SK-N-SH (cell line): ENCODE measurements at regions not wholly inside any gene's neighbourhood (a gene's known extent, or its start where the extent isn't known, plus 50 kb on each side); places are given as distances from the start of the nearest gene placed in this dataset.

Experiments
- CTCF ChIA-PET: fragments of 300-600, 350-600 bp; formaldehyde crosslinking; extraction: SDS; loops from one replicate; lab custom pipeline; 2021; lab: Yijun Ruan, JAX
- POLR2A ChIA-PET: fragments of 350-600 bp; sonication (Branson Sonifier 250); formaldehyde crosslinking; extraction: SDS; loops from one replicate; lab custom pipeline; 2020; ENCODE audit warnings: antibody characterized with exemption, inconsistent platforms; lab: Yijun Ruan, JAX
- DNase-seq: peaks from one replicate; pipeline ENCODE4 v3.0.0; 2012
- H2AFZ ChIP-seq: fragments of 200-600 bp; sonication (generic); 2 replicates; pipeline ENCODE4 v1.8.1; 2016; ENCODE audit warnings: antibody characterized with exemption, mild to moderate bottlenecking, low read depth
- H3F3A ChIP-seq: fragments of 200-600 bp; sonication (generic); replicated peaks from 2 replicates; pipeline ENCODE3; 2016; ENCODE audit warnings: antibody characterized with exemption, mild to moderate bottlenecking; ENCODE audit not compliant: insufficient read depth
- H3K27ac ChIP-seq, 2 experiments: fragments of 200-500 bp in 1 of 2; fragments of 200-600 bp in 1 of 2; sonication (Bioruptor generic) in 1 of 2; sonication (generic), shearing (Covaris generic) in 1 of 2; 2 replicates each; pipeline versions ENCODE4 v1.5.1 to v1.6.1; 2014 to 2016; ENCODE audit warnings: low read depth in 2 of 2, inconsistent platforms in 1 of 2, low read length in 1 of 2, mild to moderate bottlenecking in 1 of 2, mixed read lengths in 1 of 2
- H3K27me3 ChIP-seq: fragments of 200-600 bp; sonication (generic), shearing (Covaris generic); 2 replicates; pipeline ENCODE4 v1.6.1; 2016; ENCODE audit warnings: mixed run types; ENCODE audit not compliant: insufficient read depth
- H3K36me3 ChIP-seq, 2 experiments: fragments of 200-500 bp in 1 of 2; fragments of 200-600 bp in 1 of 2; sonication (Bioruptor generic) in 1 of 2; sonication (generic) in 1 of 2; replicated peaks in 1 of 2; 2 replicates each; pipeline versions ENCODE3 to v1.5.1; 2014 to 2016; ENCODE audit warnings: low read length in 1 of 2, mild to moderate bottlenecking in 1 of 2; ENCODE audit not compliant: insufficient read depth in 2 of 2, control insufficient read depth in 1 of 2
- H3K4me1 ChIP-seq, 2 experiments: fragments of 200-500 bp in 1 of 2; fragments of 200-600 bp in 1 of 2; sonication (Bioruptor generic) in 1 of 2; sonication (generic), shearing (Covaris generic) in 1 of 2; 2 replicates each; pipeline versions ENCODE4 v1.5.1 to v1.6.1; 2014 to 2016; ENCODE audit warnings: low read depth in 1 of 2, low read length in 1 of 2, mixed run types in 1 of 2; ENCODE audit not compliant: insufficient read depth in 2 of 2, control insufficient read depth in 1 of 2
- H3K4me2 ChIP-seq: fragments of 200-600 bp; sonication (generic), shearing (Covaris generic); 2 replicates; pipeline ENCODE4 v1.6.1; 2017; ENCODE audit warnings: mixed run types
- H3K4me3 ChIP-seq, 2 experiments: fragments of 200-500 bp in 1 of 2; fragments of 200-600 bp in 1 of 2; sonication (Bioruptor generic) in 1 of 2; sonication (generic), shearing (Covaris generic) in 1 of 2; 2 replicates each; pipeline versions ENCODE4 v1.5.1 to v1.8.1; 2014 to 2016; ENCODE audit warnings: low read depth in 2 of 2, inconsistent platforms in 1 of 2, low read length in 1 of 2, mild to moderate bottlenecking in 1 of 2, mixed read lengths in 1 of 2, moderate library complexity in 1 of 2
- H3K79me2 ChIP-seq: fragments of 200-600 bp; sonication (generic); 2 replicates; pipeline ENCODE4 v1.8.1; 2017; ENCODE audit warnings: mild to moderate bottlenecking; ENCODE audit not compliant: insufficient read depth
- H3K9ac ChIP-seq: fragments of 200-600 bp; sonication (generic); 2 replicates; pipeline ENCODE4 v1.6.1; 2017; ENCODE audit warnings: mixed run types
- H3K9me2 ChIP-seq: fragments of 200-600 bp; sonication (generic); 2 replicates; pipeline ENCODE4 v1.6.1; 2017; ENCODE audit warnings: mixed run types
- H3K9me3 ChIP-seq: fragments of 200-600 bp; sonication (generic); 2 replicates; pipeline ENCODE4 v1.6.1; 2017; ENCODE audit warnings: mixed run types, mild to moderate bottlenecking, moderate library complexity
- H4K20me1 ChIP-seq: fragments of 200-600 bp; sonication (generic); 2 replicates; pipeline ENCODE4 v1.6.1; 2017; ENCODE audit warnings: mild to moderate bottlenecking, mixed run types; ENCODE audit not compliant: insufficient read depth
- CHD2 ChIP-seq: fragments of 150-350 bp; IDR thresholded peaks from 2 replicates; pipeline ENCODE4 v1.6.1; 2018; ENCODE audit warnings: low read length; ENCODE audit not compliant: partially characterized antibody
- ELF1 ChIP-seq: IDR thresholded peaks from 2 replicates; pipeline ENCODE4 v1.4.0; 2012
- EP300 ChIP-seq, 2 experiments: IDR thresholded peaks; 2 replicates each; pipeline versions ENCODE4 v1.4.0 to v1.6.1; 2012; ENCODE audit warnings: borderline replicate concordance in 1 of 2, low read depth in 1 of 2, low read length in 1 of 2
- FOXJ3 ChIP-seq: sonication (generic); formaldehyde crosslinking; IDR thresholded peaks from 2 replicates; pipeline ENCODE4 v1.5.1; 2020; ENCODE audit warnings: mild to moderate bottlenecking, missing genetic modification reagents
- FOXM1 ChIP-seq: IDR thresholded peaks from 2 replicates; pipeline ENCODE4 v1.4.0; 2012; ENCODE audit warnings: low read depth, mild to moderate bottlenecking
- GABPA ChIP-seq: IDR thresholded peaks from 2 replicates; pipeline ENCODE4 v1.4.0; 2012; ENCODE audit warnings: low read depth, mild to moderate bottlenecking
- GATA2 ChIP-seq: sonication (generic); formaldehyde crosslinking; IDR thresholded peaks from 2 replicates; pipeline ENCODE4 v1.5.0; 2020; ENCODE audit warnings: mild to moderate bottlenecking, missing genetic modification reagents
- JUND ChIP-seq: IDR thresholded peaks from 2 replicates; pipeline ENCODE4 v1.4.0; 2012
- MEF2A ChIP-seq: IDR thresholded peaks from 2 replicates; pipeline ENCODE4 v1.4.0; 2012; ENCODE audit warnings: low read depth, borderline replicate concordance
- MXI1 ChIP-seq: IDR thresholded peaks from 2 replicates; pipeline ENCODE4 v1.6.1; 2012; ENCODE audit warnings: mild to moderate bottlenecking, low read depth, low read length, improper control_type of control experiment
- NFIC ChIP-seq: IDR thresholded peaks from 2 replicates; pipeline ENCODE4 v1.4.0; 2012; ENCODE audit warnings: borderline replicate concordance
- RCOR1 ChIP-seq: fragments of 150-350 bp; IDR thresholded peaks from 2 replicates; pipeline ENCODE4 v1.6.1; 2017; ENCODE audit warnings: antibody characterized with exemption, low read length
- RFX5 ChIP-seq: IDR thresholded peaks from 2 replicates; pipeline ENCODE4 v1.6.1; 2012; ENCODE audit warnings: mild to moderate bottlenecking, improper control_type of control experiment, low read length
- SIN3A ChIP-seq: IDR thresholded peaks from 2 replicates; pipeline ENCODE4 v1.6.1; 2012; ENCODE audit warnings: low read depth, mild to moderate bottlenecking, low read length, moderate library complexity, borderline replicate concordance
- TEAD4 ChIP-seq: IDR thresholded peaks from 2 replicates; pipeline ENCODE4 v1.4.0; 2012; ENCODE audit warnings: mild to moderate bottlenecking, borderline replicate concordance; ENCODE audit not compliant: insufficient read depth
- WGBS: methylation state at CpG from one replicate; pipeline ENCODE4 v1.1.6; 2017; ENCODE audit warnings: low lambda C conversion rate; 5-methylcytosine and 5-hydroxymethylcytosine counted together
- TF ChIP-seq, protein P1 (sequence below): fragments of 200-600 bp; sonication (generic); IDR thresholded peaks from 2 replicates; pipeline ENCODE4 v1.6.1; 2017; ENCODE audit warnings: antibody characterized with exemption, mild to moderate bottlenecking, moderate library complexity
- TF ChIP-seq, protein P2 (sequence below): IDR thresholded peaks from 2 replicates; pipeline ENCODE4 v1.4.0; 2012; ENCODE audit warnings: low read depth, borderline replicate concordance
- TF ChIP-seq, protein P3 (sequence below): fragments of 150-350 bp; IDR thresholded peaks from 2 replicates; pipeline ENCODE4 v1.6.1; 2016; ENCODE audit warnings: mild to moderate bottlenecking, low read depth, low read length
- TF ChIP-seq, protein P4 (sequence below): IDR thresholded peaks from 2 replicates; pipeline ENCODE4 v1.6.1; 2012; ENCODE audit warnings: mild to moderate bottlenecking, low read depth, low read length, moderate library complexity

DNA sequence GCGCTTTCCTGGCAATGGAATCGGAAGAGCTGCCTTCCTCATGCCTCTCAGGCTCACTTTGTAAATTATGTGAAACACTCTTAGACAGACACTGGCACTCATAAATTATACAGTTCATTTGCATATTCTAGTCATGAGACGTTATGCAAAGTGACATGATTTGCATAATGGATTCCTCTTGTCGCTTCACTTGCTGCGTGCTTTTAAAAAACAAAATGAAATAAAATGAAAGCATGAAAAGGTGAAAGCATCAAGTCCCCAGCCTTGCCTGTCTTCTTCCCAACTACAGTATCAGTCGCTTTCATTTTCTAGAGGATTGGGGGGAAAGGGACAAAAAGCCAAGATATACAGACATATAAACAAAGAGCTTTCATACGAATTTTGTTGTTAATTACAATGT is 252.8 kb upstream of the PMFBP1 start:
- Histone ChIP-seq H3K4me1 (no peaks in the 10 kb centered on the region), H3K36me3 (peaks cover 3 to 11% of the 10 kb centered on the region in 2 experiments), H3K4me3 (no peak overlapping the region), H3K27me3 (no peaks in the 10 kb centered on the region), H3F3A (no peaks in the 10 kb centered on the region), H2AFZ (no peak overlapping the region), H3K27ac (no peak overlapping the region), H4K20me1 (no peaks in the 10 kb centered on the region), H3K9me3 (peaks cover 15% of the 10 kb centered on the region; the same call in 1 of the 2 replicates), H3K79me2 (no peaks in the 10 kb centered on the region), H3K9ac (no peak overlapping the region), H3K9me2 (no peaks in the 10 kb centered on the region), H3K4me2 (no peak overlapping the region)
- TF ChIP-seq, protein P1, sequence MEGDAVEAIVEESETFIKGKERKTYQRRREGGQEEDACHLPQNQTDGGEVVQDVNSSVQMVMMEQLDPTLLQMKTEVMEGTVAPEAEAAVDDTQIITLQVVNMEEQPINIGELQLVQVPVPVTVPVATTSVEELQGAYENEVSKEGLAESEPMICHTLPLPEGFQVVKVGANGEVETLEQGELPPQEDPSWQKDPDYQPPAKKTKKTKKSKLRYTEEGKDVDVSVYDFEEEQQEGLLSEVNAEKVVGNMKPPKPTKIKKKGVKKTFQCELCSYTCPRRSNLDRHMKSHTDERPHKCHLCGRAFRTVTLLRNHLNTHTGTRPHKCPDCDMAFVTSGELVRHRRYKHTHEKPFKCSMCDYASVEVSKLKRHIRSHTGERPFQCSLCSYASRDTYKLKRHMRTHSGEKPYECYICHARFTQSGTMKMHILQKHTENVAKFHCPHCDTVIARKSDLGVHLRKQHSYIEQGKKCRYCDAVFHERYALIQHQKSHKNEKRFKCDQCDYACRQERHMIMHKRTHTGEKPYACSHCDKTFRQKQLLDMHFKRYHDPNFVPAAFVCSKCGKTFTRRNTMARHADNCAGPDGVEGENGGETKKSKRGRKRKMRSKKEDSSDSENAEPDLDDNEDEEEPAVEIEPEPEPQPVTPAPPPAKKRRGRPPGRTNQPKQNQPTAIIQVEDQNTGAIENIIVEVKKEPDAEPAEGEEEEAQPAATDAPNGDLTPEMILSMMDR, result no peak
- TF ChIP-seq NFIC (no peak), FOXM1 (no peak), MEF2A (no peak), FOXJ3 (CRISPR knock-in tag) (no peak), GATA2 (no peak), TEAD4 (no peak), CHD2 (no peak), SIN3A (no peak), MXI1 (no peak), JUND (no peak), GABPA (no peak), ELF1 (no peak), RFX5 (no peak), RCOR1 (no peak), EP300 (IDR thresholded peaks at IDR 0.05; ENCODE audit: borderline replicate concordance in 1 of 2, low read depth in 1 of 2, low read length in 1 of 2) (no peak)
- TF ChIP-seq, protein P2, sequence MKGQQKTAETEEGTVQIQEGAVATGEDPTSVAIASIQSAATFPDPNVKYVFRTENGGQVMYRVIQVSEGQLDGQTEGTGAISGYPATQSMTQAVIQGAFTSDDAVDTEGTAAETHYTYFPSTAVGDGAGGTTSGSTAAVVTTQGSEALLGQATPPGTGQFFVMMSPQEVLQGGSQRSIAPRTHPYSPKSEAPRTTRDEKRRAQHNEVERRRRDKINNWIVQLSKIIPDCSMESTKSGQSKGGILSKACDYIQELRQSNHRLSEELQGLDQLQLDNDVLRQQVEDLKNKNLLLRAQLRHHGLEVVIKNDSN, result no peak
- TF ChIP-seq, protein P3, sequence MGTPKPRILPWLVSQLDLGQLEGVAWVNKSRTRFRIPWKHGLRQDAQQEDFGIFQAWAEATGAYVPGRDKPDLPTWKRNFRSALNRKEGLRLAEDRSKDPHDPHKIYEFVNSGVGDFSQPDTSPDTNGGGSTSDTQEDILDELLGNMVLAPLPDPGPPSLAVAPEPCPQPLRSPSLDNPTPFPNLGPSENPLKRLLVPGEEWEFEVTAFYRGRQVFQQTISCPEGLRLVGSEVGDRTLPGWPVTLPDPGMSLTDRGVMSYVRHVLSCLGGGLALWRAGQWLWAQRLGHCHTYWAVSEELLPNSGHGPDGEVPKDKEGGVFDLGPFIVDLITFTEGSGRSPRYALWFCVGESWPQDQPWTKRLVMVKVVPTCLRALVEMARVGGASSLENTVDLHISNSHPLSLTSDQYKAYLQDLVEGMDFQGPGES, result no peak
- TF ChIP-seq, protein P4, sequence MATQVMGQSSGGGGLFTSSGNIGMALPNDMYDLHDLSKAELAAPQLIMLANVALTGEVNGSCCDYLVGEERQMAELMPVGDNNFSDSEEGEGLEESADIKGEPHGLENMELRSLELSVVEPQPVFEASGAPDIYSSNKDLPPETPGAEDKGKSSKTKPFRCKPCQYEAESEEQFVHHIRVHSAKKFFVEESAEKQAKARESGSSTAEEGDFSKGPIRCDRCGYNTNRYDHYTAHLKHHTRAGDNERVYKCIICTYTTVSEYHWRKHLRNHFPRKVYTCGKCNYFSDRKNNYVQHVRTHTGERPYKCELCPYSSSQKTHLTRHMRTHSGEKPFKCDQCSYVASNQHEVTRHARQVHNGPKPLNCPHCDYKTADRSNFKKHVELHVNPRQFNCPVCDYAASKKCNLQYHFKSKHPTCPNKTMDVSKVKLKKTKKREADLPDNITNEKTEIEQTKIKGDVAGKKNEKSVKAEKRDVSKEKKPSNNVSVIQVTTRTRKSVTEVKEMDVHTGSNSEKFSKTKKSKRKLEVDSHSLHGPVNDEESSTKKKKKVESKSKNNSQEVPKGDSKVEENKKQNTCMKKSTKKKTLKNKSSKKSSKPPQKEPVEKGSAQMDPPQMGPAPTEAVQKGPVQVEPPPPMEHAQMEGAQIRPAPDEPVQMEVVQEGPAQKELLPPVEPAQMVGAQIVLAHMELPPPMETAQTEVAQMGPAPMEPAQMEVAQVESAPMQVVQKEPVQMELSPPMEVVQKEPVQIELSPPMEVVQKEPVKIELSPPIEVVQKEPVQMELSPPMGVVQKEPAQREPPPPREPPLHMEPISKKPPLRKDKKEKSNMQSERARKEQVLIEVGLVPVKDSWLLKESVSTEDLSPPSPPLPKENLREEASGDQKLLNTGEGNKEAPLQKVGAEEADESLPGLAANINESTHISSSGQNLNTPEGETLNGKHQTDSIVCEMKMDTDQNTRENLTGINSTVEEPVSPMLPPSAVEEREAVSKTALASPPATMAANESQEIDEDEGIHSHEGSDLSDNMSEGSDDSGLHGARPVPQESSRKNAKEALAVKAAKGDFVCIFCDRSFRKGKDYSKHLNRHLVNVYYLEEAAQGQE, result no peak
- ChIA-PET CTCF (interaction anchor here (1.3 kb wide), 1 partner anchor 19 kb away, joined by 3 read pairs; no protein-coding TSS in a partner anchor), POLR2A (no interaction called here)
- DNase-seq, result no peak
- WGBS, result 81% methylated on average over 7 of the region's 7 CpGs
